HCT116 (cell line): ENCODE measurements at regions not wholly inside any gene's neighbourhood (a gene's known extent, or its start where the extent isn't known, plus 50 kb on each side); places are given as distances from the start of the nearest gene placed in this dataset.

Experiments used
- ATAC-seq: fragments of 200-7000 bp; cut with Tn5 transposase; 2 replicates; pipeline ENCODE4 v1.9.1; 2020; ENCODE audit warnings: mild to moderate bottlenecking, moderate library complexity
- BruUV-seq: library from RNA; stranded (reverse); fragments of 400-500 nt; replicated peaks from 2 replicates; lab custom pipeline; 2021; lab: Mats Ljungman, UMichigan
- CTCF ChIA-PET: fragments of 300-600 bp; sonication (Branson Sonifier 250); formaldehyde crosslinking; loops from one replicate; lab custom pipeline; 2021; ENCODE audit warnings: antibody characterized with exemption; lab: Charles Lee
- POLR2A ChIA-PET: fragments of 300-600, 350-600 bp; sonication (Branson Sonifier 250); formaldehyde crosslinking; loops from one replicate; lab custom pipeline; 2021; ENCODE audit warnings: antibody characterized with exemption; lab: Charles Lee
- RAD21 ChIA-PET, 2 experiments: fragments of 300-600 bp; sonication (Branson Sonifier 250); formaldehyde crosslinking; loops; one replicate each; lab custom pipeline; 2023; ENCODE audit warnings: low total read pairs in 2 of 2; ENCODE audit not compliant: uncharacterized antibody in 2 of 2, unreplicated experiment in 2 of 2, low non-redundant PET in 1 of 2; lab: Charles Lee
- DNase-seq: peaks from one replicate; pipeline ENCODE4 v3.0.0-alpha.2; 2010; ENCODE audit warnings: low read depth, low spot score
- H2AFZ ChIP-seq: fragments of 200-600 bp; shearing (Covaris generic), sonication (generic); 2 replicates; pipeline ENCODE4 v1.6.1; 2017; ENCODE audit warnings: low read depth, mixed run types, mixed read lengths, antibody characterized with exemption, low read length; ENCODE audit not compliant: poor library complexity, severe bottlenecking
- H3K27ac ChIP-seq: 2 replicates; pipeline ENCODE4 v1.5.1; 2012; ENCODE audit warnings: low read depth, low read length
- H3K27me3 ChIP-seq: fragments of 200-600 bp; sonication (generic); 2 replicates; pipeline ENCODE4 v1.6.1; 2016; ENCODE audit warnings: mixed run types, low read length, mixed read lengths; ENCODE audit not compliant: insufficient read depth
- H3K36me3 ChIP-seq, 2 experiments: fragments of 200-500 bp in 1 of 2; fragments of 200-600 bp in 1 of 2; sonication (Bioruptor generic) in 1 of 2; sonication (generic) in 1 of 2; 2 replicates each; pipeline versions ENCODE4 v1.5.1 to v1.6.1; 2014 to 2016; ENCODE audit warnings: low read length in 2 of 2, inconsistent platforms in 1 of 2, mixed read lengths in 1 of 2, mixed run types in 1 of 2; ENCODE audit not compliant: insufficient read depth in 2 of 2, control insufficient read depth in 1 of 2
- H3K4me1 ChIP-seq, 2 experiments: fragments of 200-600 bp in 1 of 2; sonication (generic) in 1 of 2; 2 replicates each; pipeline versions ENCODE4 v1.5.1 to v1.6.1; 2012 to 2017; ENCODE audit warnings: low read length in 2 of 2, inconsistent platforms in 1 of 2, mild to moderate bottlenecking in 1 of 2, mixed read lengths in 1 of 2, mixed run types in 1 of 2, moderate library complexity in 1 of 2; ENCODE audit not compliant: insufficient read depth in 2 of 2, control insufficient read depth in 1 of 2
- H3K4me2 ChIP-seq: fragments of 200-600 bp; sonication (generic); 2 replicates; pipeline ENCODE4 v1.6.1; 2017; ENCODE audit warnings: mixed run types, low read length, mixed read lengths
- H3K4me3 ChIP-seq, 2 experiments: fragments of 200-600 bp in 1 of 2; sonication (generic) in 1 of 2; replicated peaks in 1 of 2; 2 replicates each; pipeline ENCODE4 v1.5.1; 2011 to 2016; ENCODE audit warnings: low read length in 2 of 2, control low read depth in 1 of 2, low read depth in 1 of 2, mild to moderate bottlenecking in 1 of 2, mixed read lengths in 1 of 2, mixed run types in 1 of 2
- H3K79me2 ChIP-seq: fragments of 200-600 bp; sonication (generic); 2 replicates; pipeline ENCODE4 v1.6.1; 2017; ENCODE audit warnings: mild to moderate bottlenecking, mixed run types, low read length, moderate library complexity, mixed read lengths; ENCODE audit not compliant: insufficient read depth
- H3K9ac ChIP-seq: fragments of 200-600 bp; sonication (generic); 2 replicates; pipeline ENCODE4 v1.6.1; 2016; ENCODE audit warnings: low read length, mixed read lengths
- H3K9me2 ChIP-seq: fragments of 200-600 bp; sonication (generic), shearing (Covaris generic); 2 replicates; pipeline ENCODE4 v1.6.1; 2017; ENCODE audit warnings: mixed run types, mild to moderate bottlenecking, moderate library complexity; ENCODE audit not compliant: insufficient read depth
- H3K9me3 ChIP-seq, 2 experiments: fragments of 200-500 bp in 1 of 2; fragments of 200-600 bp in 1 of 2; sonication (Bioruptor generic) in 1 of 2; sonication (generic) in 1 of 2; 2 replicates each; pipeline ENCODE4 v1.6.1; 2014 to 2017; ENCODE audit warnings: low read length in 2 of 2, mixed read lengths in 2 of 2, inconsistent platforms in 1 of 2, low read depth in 1 of 2, mild to moderate bottlenecking in 1 of 2, mixed run types in 1 of 2, moderate library complexity in 1 of 2; ENCODE audit not compliant: control insufficient read depth in 1 of 2, insufficient read depth in 1 of 2
- H4K20me1 ChIP-seq: fragments of 200-600 bp; sonication (generic), shearing (Covaris generic); 2 replicates; pipeline ENCODE4 v1.6.1; 2017; ENCODE audit warnings: mixed run types, mild to moderate bottlenecking, moderate library complexity; ENCODE audit not compliant: insufficient read depth
- ATF3 ChIP-seq: IDR thresholded peaks from 2 replicates; pipeline ENCODE4 v1.6.1; 2012
- CBX3 ChIP-seq: IDR thresholded peaks from 2 replicates; pipeline ENCODE4 v1.6.1; 2012; ENCODE audit warnings: low read depth
- CEBPB ChIP-seq: IDR thresholded peaks from 2 replicates; pipeline ENCODE4 v1.6.1; 2012; ENCODE audit warnings: low read depth
- CTCF ChIP-seq, 3 experiments: fragments of 200-600 bp in 1 of 3; sonication (generic) in 1 of 3; IDR thresholded peaks in 2 of 3; conservative IDR thresholded peaks in 1 of 3; 2 replicates each; pipeline ENCODE4 v1.5.1; 2012 to 2017; ENCODE audit warnings: low read depth in 2 of 3, low read length in 2 of 3, antibody characterized with exemption in 1 of 3, borderline replicate concordance in 1 of 3, control low read depth in 1 of 3, mild to moderate bottlenecking in 1 of 3, mixed read lengths in 1 of 3, mixed run types in 1 of 3, moderate library complexity in 1 of 3; ENCODE audit not compliant: insufficient read depth in 1 of 3
- EZH2 ChIP-seq: fragments of 200-600 bp; sonication (generic); IDR thresholded peaks from 2 replicates; pipeline ENCODE4 v1.6.1; 2017; ENCODE audit warnings: antibody characterized with exemption, mixed run types
- EZH2phosphoT487 ChIP-seq: fragments of 200-600 bp; IDR thresholded peaks from 2 replicates; pipeline ENCODE4 v1.6.1; 2018; ENCODE audit warnings: antibody characterized with exemption, borderline replicate concordance
- FOSL1 ChIP-seq: IDR thresholded peaks from 2 replicates; pipeline ENCODE4 v1.6.1; 2012; ENCODE audit warnings: low read depth
- JUND ChIP-seq: IDR thresholded peaks from 2 replicates; pipeline ENCODE4 v1.6.1; 2012
- SP1 ChIP-seq: IDR thresholded peaks from 2 replicates; pipeline ENCODE4 v1.6.1; 2012; ENCODE audit warnings: low read depth
- SRF ChIP-seq: IDR thresholded peaks from 2 replicates; pipeline ENCODE4 v1.6.1; 2012; ENCODE audit warnings: low read depth
- YY1 ChIP-seq: IDR thresholded peaks from 2 replicates; pipeline ENCODE4 v1.6.1; 2011; ENCODE audit warnings: low read length, low read depth, moderate library complexity, mild to moderate bottlenecking; ENCODE audit not compliant: insufficient replicate concordance; ENCODE audit errors: extremely low read depth
- ZBTB33 ChIP-seq: IDR thresholded peaks from 2 replicates; pipeline ENCODE4 v1.6.1; 2011; ENCODE audit warnings: mild to moderate bottlenecking, low read length, moderate library complexity; ENCODE audit not compliant: insufficient replicate concordance; ENCODE audit errors: extremely low read depth
- ZFX ChIP-seq: fragments of 450-650 bp; IDR thresholded peaks from 2 replicates; pipeline ENCODE4 v1.6.1; 2017
- intact Hi-C: fragments of 100-400 bp; cut with micrococcal nuclease; formaldehyde crosslinking; loops from 2 replicates; pipeline ENCODE4 v1.10.0; 2022

- no TSS peak for BruUV-seq
- Histone ChIP-seq H3K9me2 (no peaks in the 10 kb centered on the region), H3K27me3 (no peaks in the 10 kb centered on the region), H2AFZ (no peak overlapping the region), H3K9me3 (no peaks in the 10 kb centered on the region), H4K20me1 (no peaks in the 10 kb centered on the region), H3K27ac (no peak overlapping the region), H3K9ac (no peak overlapping the region), H3K4me1 (no peaks in the 10 kb centered on the region), H3K79me2 (no peaks in the 10 kb centered on the region), H3K36me3 (no peaks in the 10 kb centered on the region), H3K4me3 (no peak overlapping the region), H3K4me2 (no peak overlapping the region)
- DNase-seq (no peak), ATAC-seq (no peak)
- intact Hi-C loops, result no loop called here
- POLR2A ChIA-PET, result no interaction called here
- TF ChIP-seq SRF (no peak), CEBPB (no peak), CTCF (IDR thresholded peaks at IDR 0.05 in 2 of 3, conservative IDR thresholded peaks at IDR 0.05 in 1 of 3; ENCODE audit: borderline replicate concordance in 1 of 3, insufficient read depth in 1 of 3, low read depth in 2 of 3, low read length in 2 of 3) (no peak), FOSL1 (no peak), EZH2 (no peak), SP1 (no peak), ZFX (no peak), CBX3 (no peak), ATF3 (no peak), EZH2phosphoT487 (no peak), ZBTB33 (no peak), YY1 (no peak), JUND (no peak)
- RAD21 ChIA-PET, result no interaction called here
- CTCF ChIA-PET, result no interaction called here
Observed at GRCh38 chr17:13753154-13753553, 151.4 kb upstream of the HS3ST3A1 start.
